Lower leg skin (tissue), 4 donors: ENCODE measurements at regions not wholly inside any gene's neighbourhood (a gene's known extent, or its start where the extent isn't known, plus 50 kb on each side); places are given as distances from the start of the nearest gene placed in this dataset.

Experiments used
- DNase-seq, 2 donors: peaks; one replicate each; pipeline ENCODE4 v3.0.0-alpha.2; 2019; ENCODE audit warnings: low spot score in 2 of 2
- H3K4me3 ChIP-seq: fragments of 200-600 bp; sonication (generic); 2 replicates; pipeline ENCODE4 v1.5.1; 2017; ENCODE audit warnings: mild to moderate bottlenecking, low read depth; ENCODE audit not compliant: poor library complexity, severe bottlenecking
- CTCF ChIP-seq, 3 donors: fragments of 450-650 bp; IDR thresholded peaks; one replicate each; pipeline ENCODE4 v1.5.1; 2016; ENCODE audit warnings: antibody characterized with exemption in 3 of 3, mild to moderate bottlenecking in 3 of 3, moderate library complexity in 2 of 3
- POLR2A ChIP-seq, 2 donors: fragments of 450-650 bp; IDR thresholded peaks; one replicate each; pipeline ENCODE4 v1.6.1; 2016 to 2017; ENCODE audit warnings: antibody characterized with exemption in 2 of 2, mild to moderate bottlenecking in 1 of 2, moderate library complexity in 1 of 2
- WGBS, 2 donors: methylation state at CpG; one replicate each; pipeline ENCODE4 v1.1.5; 2018; 5-methylcytosine and 5-hydroxymethylcytosine counted together
- intact Hi-C: fragments of 100-400 bp; cut with DNase I; formaldehyde crosslinking; loops from one replicate; pipeline ENCODE4 v1.15.0; 2023; ENCODE audit warnings: low total_unique reads

DNA sequence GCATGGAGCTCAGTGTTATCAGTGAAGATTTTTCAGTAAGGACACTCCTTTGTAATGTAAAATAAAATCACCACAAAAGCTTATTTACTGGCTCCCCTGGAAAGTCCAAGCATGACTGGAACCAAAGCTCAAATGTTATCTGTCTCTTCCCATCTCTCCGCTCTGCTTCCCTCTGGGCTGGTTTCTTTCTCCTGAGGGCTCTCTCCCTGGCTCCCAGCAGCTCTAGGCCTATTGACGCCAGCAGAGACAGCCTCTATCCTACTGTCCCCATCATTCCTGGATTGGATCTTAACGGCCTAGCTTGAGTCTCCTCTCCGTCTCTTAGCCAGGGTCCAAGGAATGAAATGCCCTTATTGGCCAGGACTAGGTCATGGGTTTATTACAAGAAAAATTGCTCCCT, 86.1 kb downstream of the TMEM167A start:
- WGBS, 2 donors = 82 to 94% methylated on average over 4 of the region's 4 CpGs
- intact Hi-C loops = no loop called here

GRCh38 chr5:82987188-82987587, 90.0 kb downstream of the TMEM167A start:
- 77 to 82% methylated on average over 2 of the region's 2 CpGs for WGBS, 2 donors
- no peak for TF ChIP-seq POLR2A (IDR thresholded peaks at IDR 0.05)
- TF ChIP-seq CTCF (IDR thresholded peaks at IDR 0.05) = no peak
- H3K4me3 ChIP-seq = no peak overlapping the region
- intact Hi-C loops = no loop called here
- no peak for DNase-seq

More for the DNA sequence above, 86.1 kb downstream of the TMEM167A start:
- TF ChIP-seq POLR2A (IDR thresholded peaks at IDR 0.05) (no peak), CTCF (IDR thresholded peaks at IDR 0.05) (no peak)
- H3K4me3 ChIP-seq = no peak overlapping the region
- DNase-seq = no peak

DNA sequence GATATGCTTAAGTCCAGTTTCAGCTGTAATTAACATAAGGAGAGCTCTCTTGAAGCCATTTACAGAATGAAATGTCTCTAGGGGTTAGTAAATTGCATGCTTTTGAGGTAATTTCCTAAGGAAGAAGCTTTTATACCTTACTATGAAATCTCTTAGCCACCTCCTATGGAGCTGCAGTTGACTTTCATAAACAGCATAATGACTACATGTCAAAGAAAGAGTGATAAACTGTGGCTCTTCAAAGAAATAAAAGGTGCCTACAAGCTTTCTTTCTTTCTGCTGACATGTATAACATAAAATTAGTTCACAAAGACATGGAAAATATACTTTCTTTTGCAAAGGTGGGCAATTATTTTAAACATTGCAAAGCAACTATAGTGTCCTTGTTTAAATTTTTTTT, 90.8 kb downstream of the TMEM167A start:
- intact Hi-C loops = no loop called here
- no peak for TF ChIP-seq CTCF (IDR thresholded peaks at IDR 0.05)
- TF ChIP-seq POLR2A (IDR thresholded peaks at IDR 0.05) = no peak
- no peak for DNase-seq
- H3K4me3 ChIP-seq = no peak overlapping the region

DNA sequence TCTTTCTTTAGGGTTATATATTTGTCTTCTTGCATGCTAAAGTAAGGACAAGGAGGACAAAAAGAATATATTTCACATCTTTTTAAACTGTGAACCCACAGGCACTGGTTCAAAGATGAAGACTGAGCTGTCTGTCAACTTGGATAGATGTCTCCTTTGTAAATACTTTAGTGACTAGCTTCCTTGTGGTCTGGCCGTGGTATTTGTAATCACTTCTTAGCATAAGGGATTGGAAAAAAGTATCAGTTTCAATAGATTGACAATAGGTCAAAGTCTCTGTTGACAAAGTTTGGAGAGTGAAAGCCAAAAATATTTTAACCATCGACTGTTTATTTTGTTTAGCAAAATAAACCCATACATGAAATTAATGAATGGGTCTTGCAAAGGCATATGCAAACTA, 91.4 kb downstream of the TMEM167A start:
- no peak for DNase-seq
- no peak overlapping the region for H3K4me3 ChIP-seq
- intact Hi-C loops = no loop called here
- TF ChIP-seq POLR2A (IDR thresholded peaks at IDR 0.05) (no peak), CTCF (IDR thresholded peaks at IDR 0.05) (no peak)
- 57 to 60% methylated on average over 2 of the region's 2 CpGs for WGBS, 2 donors

- DNase-seq = no peak
- intact Hi-C loops = no loop called here
- no peak overlapping the region for H3K4me3 ChIP-seq
- WGBS, 2 donors = 53 to 59% methylated on average over 10 of the region's 10 CpGs
- TF ChIP-seq CTCF (IDR thresholded peaks at IDR 0.05) (no peak), POLR2A (IDR thresholded peaks at IDR 0.05) (no peak)
Measured at GRCh38 chr5:82984786-82985735, 92.1 kb downstream of the TMEM167A start.
